SU-DHL-6 (cell line): ENCODE measurements at regions not wholly inside any gene's neighbourhood (a gene's known extent, or its start where the extent isn't known, plus 50 kb on each side); places are given as distances from the start of the nearest gene placed in this dataset.

Source experiments
- H2AFZ ChIP-seq: fragments of 200-600 bp; sonication (generic); 2 replicates; pipeline ENCODE4 v1.6.1; 2014; ENCODE audit warnings: low read depth, mild to moderate bottlenecking, moderate library complexity, mixed read lengths, antibody characterized with exemption, low read length; ENCODE audit not compliant: severe bottlenecking
- H3F3A ChIP-seq: fragments of 200-600 bp; shearing (Covaris generic); 2 replicates; pipeline ENCODE4 v1.6.0; 2016; ENCODE audit warnings: antibody characterized with exemption, mild to moderate bottlenecking; ENCODE audit not compliant: insufficient read depth
- H3K27ac ChIP-seq: fragments of 200-600 bp; sonication (generic); 2 replicates; pipeline ENCODE4 v1.5.1; 2016; ENCODE audit warnings: low read depth, mild to moderate bottlenecking, low read length, moderate library complexity, mixed read lengths
- H3K27me3 ChIP-seq: fragments of 200-600 bp; sonication (generic), shearing (Covaris generic); 2 replicates; pipeline ENCODE4 v1.6.0; 2014; ENCODE audit warnings: mild to moderate bottlenecking, low read length
- H3K36me3 ChIP-seq: fragments of 200-600 bp; sonication (generic); 2 replicates; pipeline ENCODE4 v1.6.1; 2014; ENCODE audit warnings: mild to moderate bottlenecking, low read length, mixed read lengths
- H3K4me2 ChIP-seq: fragments of 300-600, 200-600 bp; shearing (Covaris generic), sonication (generic); 2 replicates; pipeline ENCODE4 v1.6.0; 2014; ENCODE audit warnings: low read length, low read depth, mild to moderate bottlenecking; ENCODE audit not compliant: poor library complexity, severe bottlenecking
- H3K4me3 ChIP-seq: fragments of 200-600 bp; sonication (generic); 2 replicates; pipeline ENCODE4 v1.5.1; 2014; ENCODE audit warnings: antibody characterized with exemption, low read length, mild to moderate bottlenecking, mixed read lengths; ENCODE audit not compliant: insufficient read depth, poor library complexity, severe bottlenecking
- H3K79me2 ChIP-seq: fragments of 200-600 bp; sonication (generic); 2 replicates; pipeline ENCODE4 v1.6.1; 2014; ENCODE audit warnings: mild to moderate bottlenecking, low read length, moderate library complexity; ENCODE audit not compliant: insufficient read depth
- H3K9ac ChIP-seq: fragments of 200-600 bp; sonication (generic); 2 replicates; pipeline ENCODE4 v1.7.0; 2014; ENCODE audit warnings: mild to moderate bottlenecking, low read length
- H3K9me2 ChIP-seq: fragments of 200-600 bp; sonication (generic); replicated peaks from 2 replicates; pipeline ENCODE4 v1.6.1; 2014; ENCODE audit warnings: low read length; ENCODE audit not compliant: insufficient read depth
- H3K9me3 ChIP-seq: fragments of 200-600 bp; sonication (generic); 2 replicates; pipeline ENCODE4 v1.6.1; 2014; ENCODE audit warnings: low read length, mixed read lengths; ENCODE audit not compliant: insufficient read depth
- H4K20me1 ChIP-seq: fragments of 200-600 bp; sonication (generic); 2 replicates; pipeline ENCODE4 v1.6.1; 2014; ENCODE audit warnings: low read depth, mild to moderate bottlenecking, antibody characterized with exemption, low read length, moderate library complexity, mixed read lengths
- EZH2phosphoT487 ChIP-seq: fragments of 200-600 bp; sonication (generic), shearing (Covaris generic); conservative IDR thresholded peaks from 2 replicates; pipeline ENCODE4 v1.6.1; 2018; ENCODE audit warnings: mild to moderate bottlenecking, antibody characterized with exemption, low read length, moderate library complexity, mixed read lengths
- TF ChIP-seq, protein P1 (sequence below): fragments of 200-600 bp; sonication (generic); IDR thresholded peaks from one replicate; pipeline ENCODE4 v1.5.1; 2017; ENCODE audit warnings: antibody characterized with exemption, mild to moderate bottlenecking, low read length, moderate library complexity; ENCODE audit not compliant: insufficient read depth, poor library complexity, severe bottlenecking

DNA sequence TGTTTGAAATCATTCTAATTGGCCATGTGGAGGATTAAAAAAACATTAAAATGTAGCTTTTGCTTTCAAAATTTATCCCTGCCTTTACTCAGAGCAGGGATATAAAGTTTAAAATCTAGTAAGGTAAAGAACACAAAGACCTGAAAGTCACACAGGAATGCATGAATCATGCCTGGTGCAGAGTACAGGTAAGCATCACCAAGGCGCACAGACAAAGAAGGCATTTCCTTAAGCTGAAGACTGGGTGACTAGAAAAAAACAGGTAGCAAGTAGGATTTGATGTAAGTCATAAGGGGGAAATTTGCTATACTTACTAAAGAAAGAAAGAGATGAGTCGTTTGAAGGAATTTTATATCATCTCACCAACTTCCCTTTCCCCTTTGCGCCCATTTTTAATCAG lies 405.6 kb downstream of the GXYLT1 start:
- H3K9ac ChIP-seq, result no peak overlapping the region
- no peaks in the 10 kb centered on the region for H3K27me3 ChIP-seq

DNA sequence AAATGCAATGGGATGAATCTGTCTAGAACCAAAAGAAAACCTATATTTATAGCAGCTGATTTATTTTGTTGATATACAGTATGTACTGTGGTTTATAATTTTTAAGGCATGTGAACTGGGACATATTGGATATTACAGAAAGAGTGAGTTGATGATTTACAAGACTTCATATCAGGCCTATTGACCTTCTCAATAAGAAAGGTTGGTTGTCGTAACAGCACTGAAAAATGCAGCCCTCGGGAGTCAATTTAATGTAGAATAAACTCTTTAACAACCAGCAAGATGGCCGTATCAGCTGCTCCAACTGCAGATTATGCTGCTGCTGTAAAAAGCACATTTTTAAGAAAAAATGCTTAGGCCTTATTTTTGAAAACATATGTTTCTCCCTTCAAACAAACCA lies 407.3 kb downstream of the GXYLT1 start:
- H2AFZ ChIP-seq, result no peak overlapping the region
- no peak overlapping the region for H3K9ac ChIP-seq
- H3F3A ChIP-seq, result no peaks in the 10 kb centered on the region
- H3K27me3 ChIP-seq, result no peaks in the 10 kb centered on the region
- H3K79me2 ChIP-seq, result no peaks in the 10 kb centered on the region
- H4K20me1 ChIP-seq, result no peaks in the 10 kb centered on the region
- H3K36me3 ChIP-seq, result no peaks in the 10 kb centered on the region
- no peak overlapping the region for H3K27ac ChIP-seq
- H3K4me2 ChIP-seq, result no peak overlapping the region
- no peak for TF ChIP-seq EZH2phosphoT487
- TF ChIP-seq, protein P1, sequence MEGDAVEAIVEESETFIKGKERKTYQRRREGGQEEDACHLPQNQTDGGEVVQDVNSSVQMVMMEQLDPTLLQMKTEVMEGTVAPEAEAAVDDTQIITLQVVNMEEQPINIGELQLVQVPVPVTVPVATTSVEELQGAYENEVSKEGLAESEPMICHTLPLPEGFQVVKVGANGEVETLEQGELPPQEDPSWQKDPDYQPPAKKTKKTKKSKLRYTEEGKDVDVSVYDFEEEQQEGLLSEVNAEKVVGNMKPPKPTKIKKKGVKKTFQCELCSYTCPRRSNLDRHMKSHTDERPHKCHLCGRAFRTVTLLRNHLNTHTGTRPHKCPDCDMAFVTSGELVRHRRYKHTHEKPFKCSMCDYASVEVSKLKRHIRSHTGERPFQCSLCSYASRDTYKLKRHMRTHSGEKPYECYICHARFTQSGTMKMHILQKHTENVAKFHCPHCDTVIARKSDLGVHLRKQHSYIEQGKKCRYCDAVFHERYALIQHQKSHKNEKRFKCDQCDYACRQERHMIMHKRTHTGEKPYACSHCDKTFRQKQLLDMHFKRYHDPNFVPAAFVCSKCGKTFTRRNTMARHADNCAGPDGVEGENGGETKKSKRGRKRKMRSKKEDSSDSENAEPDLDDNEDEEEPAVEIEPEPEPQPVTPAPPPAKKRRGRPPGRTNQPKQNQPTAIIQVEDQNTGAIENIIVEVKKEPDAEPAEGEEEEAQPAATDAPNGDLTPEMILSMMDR, result no peak
- no peaks in the 10 kb centered on the region for H3K9me3 ChIP-seq
- H3K9me2 ChIP-seq, result no peaks in the 10 kb centered on the region
- no peak overlapping the region for H3K4me3 ChIP-seq

More for the DNA sequence above, 405.6 kb downstream of the GXYLT1 start:
- no peaks in the 10 kb centered on the region for H4K20me1 ChIP-seq
- H3K9me3 ChIP-seq, result no peaks in the 10 kb centered on the region
- no peak overlapping the region for H2AFZ ChIP-seq
- H3F3A ChIP-seq, result no peaks in the 10 kb centered on the region
- no peaks in the 10 kb centered on the region for H3K79me2 ChIP-seq
- TF ChIP-seq, protein P1, result no peak
- TF ChIP-seq EZH2phosphoT487, result no peak
- no peak overlapping the region for H3K4me2 ChIP-seq
- no peak overlapping the region for H3K4me3 ChIP-seq
- H3K9me2 ChIP-seq, result no peaks in the 10 kb centered on the region
- H3K36me3 ChIP-seq, result no peaks in the 10 kb centered on the region
- H3K27ac ChIP-seq, result no peak overlapping the region

DNA sequence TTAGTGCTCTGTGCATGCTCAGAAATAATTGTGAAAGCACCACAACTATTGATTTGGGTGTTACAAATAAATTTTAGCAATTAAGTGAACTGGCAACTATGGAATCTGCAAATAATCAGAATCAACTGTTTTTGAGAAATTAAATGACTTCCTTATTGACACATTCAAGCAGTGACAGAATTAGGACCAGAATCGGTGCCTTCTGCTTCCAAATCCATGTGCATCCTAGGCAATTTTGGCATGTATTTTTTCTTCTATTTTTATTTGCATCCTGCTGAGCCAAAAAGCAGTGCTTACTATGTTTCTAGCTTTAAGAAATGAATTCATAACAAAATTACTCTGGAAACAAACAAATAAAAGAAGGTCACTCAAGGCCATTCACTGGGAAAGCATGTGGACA lies 408.2 kb downstream of the GXYLT1 start:
- no peaks in the 10 kb centered on the region for H3K9me2 ChIP-seq
- H3K9me3 ChIP-seq, result no peaks in the 10 kb centered on the region
- H3K27ac ChIP-seq, result no peak overlapping the region
- H2AFZ ChIP-seq, result no peak overlapping the region
- H3K9ac ChIP-seq, result no peak overlapping the region
- no peaks in the 10 kb centered on the region for H3K79me2 ChIP-seq
- no peak for TF ChIP-seq EZH2phosphoT487
- TF ChIP-seq, protein P1, result no peak
- H3K27me3 ChIP-seq, result no peaks in the 10 kb centered on the region
- no peaks in the 10 kb centered on the region for H3F3A ChIP-seq
- H3K36me3 ChIP-seq, result no peaks in the 10 kb centered on the region
- H3K4me2 ChIP-seq, result no peak overlapping the region
- H4K20me1 ChIP-seq, result no peaks in the 10 kb centered on the region
- H3K4me3 ChIP-seq, result no peak overlapping the region

DNA sequence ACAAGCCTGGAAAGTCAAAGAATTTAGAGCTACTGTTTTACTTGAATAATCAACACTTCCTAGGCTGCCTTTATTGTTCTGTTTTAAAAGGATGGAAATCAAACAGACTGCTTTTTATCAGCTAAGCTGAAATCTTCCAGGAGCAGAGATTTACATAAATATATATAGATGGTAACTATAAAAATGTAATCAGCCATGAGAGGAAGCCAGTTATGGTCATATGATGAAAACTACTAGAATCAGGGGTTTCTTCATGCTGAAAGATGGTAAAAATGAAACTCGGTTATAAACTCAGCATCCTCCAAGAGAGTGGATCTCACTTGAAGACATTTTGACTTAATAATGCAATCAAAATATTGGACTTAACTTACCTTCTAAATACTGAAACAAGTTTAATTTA lies 413.0 kb downstream of the GXYLT1 start:
- Histone ChIP-seq H3F3A (no peaks in the 10 kb centered on the region), H3K9ac (no peak overlapping the region), H2AFZ (no peak overlapping the region), H3K4me2 (no peak overlapping the region), H4K20me1 (no peaks in the 10 kb centered on the region), H3K27me3 (no peaks in the 10 kb centered on the region), H3K9me2 (no peaks in the 10 kb centered on the region), H3K9me3 (no peaks in the 10 kb centered on the region), H3K79me2 (no peaks in the 10 kb centered on the region), H3K27ac (no peak overlapping the region), H3K36me3 (no peaks in the 10 kb centered on the region), H3K4me3 (no peak overlapping the region)
- TF ChIP-seq, protein P1, result no peak
- TF ChIP-seq EZH2phosphoT487, result no peak
